Fibroblast of gingiva (primary cell): ENCODE measurements at regions not wholly inside any gene's neighbourhood (a gene's known extent, or its start where the extent isn't known, plus 50 kb on each side); places are given as distances from the start of the nearest gene placed in this dataset.

ENCODE experiments used
- DNase-seq: peaks from one replicate; pipeline ENCODE4 v3.0.0-alpha.2; 2011; ENCODE audit warnings: low read depth

- no peak for DNase-seq
These were observed 277.8 kb downstream of the EIPR1 start for GRCh38 chr2:3099860-3100234.

GRCh38 chr2:3099145-3099859 lies 278.3 kb downstream of the EIPR1 start:
- no peak for DNase-seq

GRCh38 chr2:3098231-3098630 lies 279.4 kb downstream of the EIPR1 start:
- no peak for DNase-seq

- no peak for DNase-seq
These were observed 279.8 kb downstream of the EIPR1 start for GRCh38 chr2:3097804-3098203.

GRCh38 chr2:3094999-3095958 lies 282.3 kb downstream of the EIPR1 start:
- no peak for DNase-seq

GRCh38 chr2:3094318-3094717 lies 283.3 kb downstream of the EIPR1 start:
- no peak for DNase-seq

- DNase-seq = no peak
These were observed 285.9 kb downstream of the EIPR1 start for GRCh38 chr2:3091696-3092095.

GRCh38 chr2:3082705-3083104 lies 294.9 kb downstream of the EIPR1 start:
- no peak for DNase-seq

GRCh38 chr2:3079959-3080948 lies 297.4 kb downstream of the EIPR1 start:
- no peak for DNase-seq

GRCh38 chr2:3079466-3079865 lies 298.2 kb downstream of the EIPR1 start:
- no peak for DNase-seq

- DNase-seq = no peak
These were observed 298.9 kb downstream of the EIPR1 start for GRCh38 chr2:3078684-3079083.

- no peak for DNase-seq
These were observed 300.6 kb downstream of the EIPR1 start for GRCh38 chr2:3076848-3077642.

- DNase-seq = no peak
These were observed 301.7 kb downstream of the EIPR1 start for GRCh38 chr2:3075991-3076340.

GRCh38 chr2:3075316-3075990 lies 302.2 kb downstream of the EIPR1 start:
- DNase-seq = no peak

- no peak for DNase-seq
These were observed 303.9 kb downstream of the EIPR1 start for GRCh38 chr2:3073704-3074103.

GRCh38 chr2:3073041-3073595 lies 304.5 kb downstream of the EIPR1 start:
- DNase-seq = no peak

- DNase-seq = no peak
These were observed 305.8 kb downstream of the EIPR1 start for GRCh38 chr2:3071685-3072263.

- no peak for DNase-seq
These were observed 310.8 kb downstream of the EIPR1 start for GRCh38 chr2:3066831-3067230.

- DNase-seq = no peak
These were observed 311.7 kb downstream of the EIPR1 start for GRCh38 chr2:3065928-3066327.
